GM18511 (cell line): ENCODE measurements at regions not wholly inside any gene's neighbourhood (a gene's known extent, or its start where the extent isn't known, plus 50 kb on each side); places are given as distances from the start of the nearest gene placed in this dataset.
"Not testable (repeated sequence)": the region's sequence is repeated elsewhere in the genome, so short reads cannot be mapped to it uniquely, and the experiment has no call there.

Source experiments
- ATAC-seq: cut with Tn5 transposase; IDR thresholded peaks from one replicate; pipeline ENCODE4 v1.9.1; 2021; ENCODE audit warnings: mild to moderate bottlenecking, moderate library complexity; ENCODE audit not compliant: unreplicated experiment

DNA sequence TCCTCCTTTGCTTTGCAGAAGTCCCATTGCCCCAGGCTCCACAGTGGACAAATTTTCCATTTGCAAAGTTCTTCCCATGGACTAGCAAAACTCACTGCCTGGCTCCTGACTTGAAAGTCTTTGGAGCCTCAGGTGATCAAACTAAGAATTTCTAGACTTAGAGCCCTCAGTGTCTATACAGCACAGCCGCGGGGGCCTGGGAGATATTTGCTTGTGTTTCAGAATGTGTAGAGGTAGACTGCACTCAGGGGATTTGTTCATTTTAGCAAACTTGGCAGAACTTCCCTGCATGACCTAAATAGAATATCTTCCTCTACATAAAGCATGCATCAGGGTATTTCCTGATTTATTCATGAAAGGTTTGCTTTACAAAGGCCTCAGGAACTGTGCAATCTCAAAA, 384.2 kb upstream of the ZNF462 start:
- ATAC-seq = no peak

- no peak for ATAC-seq
Observed at GRCh38 chr9:106479679-106480078, 383.3 kb upstream of the ZNF462 start.

- ATAC-seq = no peak
Observed at GRCh38 chr9:106481013-106481609, 381.9 kb upstream of the ZNF462 start.

GRCh38 chr9:106482733-106483132, 380.2 kb upstream of the ZNF462 start:
- ATAC-seq = peak; percentile 65

- ATAC-seq = no peak
Observed at GRCh38 chr9:106486685-106487084, 376.3 kb upstream of the ZNF462 start.

- no peak for ATAC-seq
Observed at GRCh38 chr9:106487266-106487665, 375.7 kb upstream of the ZNF462 start.

- ATAC-seq = not testable (repeated sequence)
Observed at GRCh38 chr9:106492126-106492525, 370.8 kb upstream of the ZNF462 start.

- ATAC-seq = no peak
Observed at GRCh38 chr9:106500171-106500570, 362.8 kb upstream of the ZNF462 start.

DNA sequence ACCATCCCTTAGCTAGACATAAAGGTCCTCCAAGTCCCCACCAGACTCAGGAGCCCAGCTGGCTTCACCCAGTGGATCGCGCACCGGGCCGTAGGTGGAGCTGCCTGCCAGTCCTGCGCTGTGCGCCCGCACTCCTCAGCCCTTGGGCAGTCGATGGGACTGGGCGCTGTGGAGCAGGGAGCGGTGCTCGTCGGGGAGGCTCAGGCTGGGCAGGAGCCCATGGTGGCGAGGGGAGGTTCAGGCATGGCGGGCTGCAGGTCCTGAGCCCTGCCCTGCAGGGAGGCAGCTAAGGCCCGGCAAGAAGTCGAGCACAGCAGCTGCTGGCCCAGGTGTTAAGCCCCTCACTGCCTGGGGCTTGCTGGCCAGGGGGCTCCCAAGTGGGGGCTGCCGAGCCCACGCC, 361.8 kb upstream of the ZNF462 start:
- ATAC-seq = not testable (repeated sequence)

- ATAC-seq = no peak
Observed at GRCh38 chr9:106502930-106503329, 360.0 kb upstream of the ZNF462 start.

- peak; percentile 62 for ATAC-seq
Observed at GRCh38 chr9:106503759-106504158, 359.2 kb upstream of the ZNF462 start.

GRCh38 chr9:106526716-106527204, 336.2 kb upstream of the ZNF462 start:
- no peak for ATAC-seq

- no peak for ATAC-seq
Observed at GRCh38 chr9:106528158-106528557, 334.8 kb upstream of the ZNF462 start.

DNA sequence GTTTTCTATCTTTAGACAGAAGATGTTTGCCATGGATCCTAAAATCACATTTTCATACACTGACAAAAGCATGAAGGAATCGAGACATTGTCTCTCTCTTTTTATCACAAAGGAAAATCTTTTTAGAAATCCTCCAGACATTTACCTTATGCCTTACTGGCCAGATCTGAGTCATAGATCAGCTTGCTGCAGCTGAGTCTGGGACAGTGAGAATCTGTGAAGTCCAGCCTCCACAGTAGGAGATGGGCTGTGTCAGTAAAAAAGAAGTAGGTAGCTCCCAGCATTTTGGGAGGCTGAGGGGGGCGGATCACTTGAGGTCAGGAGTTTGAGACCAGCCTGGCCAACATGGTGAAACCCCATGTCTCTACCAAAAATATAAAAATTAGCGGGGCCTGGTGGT, 333.4 kb upstream of the ZNF462 start:
- ATAC-seq = no peak

DNA sequence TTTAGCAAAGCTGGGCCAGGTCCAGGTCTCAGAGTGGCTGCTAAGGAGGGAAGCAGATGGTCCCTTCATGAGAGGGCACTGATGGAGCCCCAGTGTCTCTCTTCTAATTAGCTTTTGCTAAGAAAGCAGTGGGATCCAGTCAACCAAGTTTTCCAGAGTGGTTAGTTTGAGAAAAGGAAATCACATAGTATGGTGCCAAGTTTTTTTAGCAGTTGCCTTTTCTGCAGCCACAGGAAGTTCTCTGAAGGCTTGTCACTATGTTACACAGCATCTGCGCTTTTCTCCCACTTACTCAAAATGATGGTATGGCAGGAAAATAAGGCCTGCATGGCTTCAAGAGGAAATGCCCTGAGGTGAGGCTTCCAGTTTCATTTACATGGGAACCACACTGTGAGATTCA, 331.5 kb upstream of the ZNF462 start:
- no peak for ATAC-seq

GRCh38 chr9:106532306-106533015, 330.5 kb upstream of the ZNF462 start:
- ATAC-seq = no peak

- no peak for ATAC-seq
Observed at GRCh38 chr9:106534800-106535199, 328.2 kb upstream of the ZNF462 start.

DNA sequence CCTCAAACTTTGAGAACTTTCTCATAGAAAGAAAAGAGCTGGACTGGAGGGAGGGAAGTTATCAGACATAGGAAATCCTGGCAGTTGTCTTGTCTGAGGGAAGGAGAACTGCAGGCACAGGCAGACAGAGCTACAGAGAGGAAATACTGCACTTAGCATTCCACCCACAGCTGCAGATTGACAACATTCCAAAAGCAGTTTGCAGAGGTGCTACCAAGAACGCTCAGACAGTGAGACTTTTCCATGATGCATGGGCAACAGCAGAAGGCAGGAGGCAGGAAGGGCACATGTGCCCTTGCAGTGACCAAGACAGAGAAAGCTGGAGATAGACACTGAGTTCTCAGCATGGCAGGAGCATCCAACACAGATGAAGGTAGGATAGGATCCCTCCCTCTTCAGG, 327.5 kb upstream of the ZNF462 start:
- no peak for ATAC-seq

DNA sequence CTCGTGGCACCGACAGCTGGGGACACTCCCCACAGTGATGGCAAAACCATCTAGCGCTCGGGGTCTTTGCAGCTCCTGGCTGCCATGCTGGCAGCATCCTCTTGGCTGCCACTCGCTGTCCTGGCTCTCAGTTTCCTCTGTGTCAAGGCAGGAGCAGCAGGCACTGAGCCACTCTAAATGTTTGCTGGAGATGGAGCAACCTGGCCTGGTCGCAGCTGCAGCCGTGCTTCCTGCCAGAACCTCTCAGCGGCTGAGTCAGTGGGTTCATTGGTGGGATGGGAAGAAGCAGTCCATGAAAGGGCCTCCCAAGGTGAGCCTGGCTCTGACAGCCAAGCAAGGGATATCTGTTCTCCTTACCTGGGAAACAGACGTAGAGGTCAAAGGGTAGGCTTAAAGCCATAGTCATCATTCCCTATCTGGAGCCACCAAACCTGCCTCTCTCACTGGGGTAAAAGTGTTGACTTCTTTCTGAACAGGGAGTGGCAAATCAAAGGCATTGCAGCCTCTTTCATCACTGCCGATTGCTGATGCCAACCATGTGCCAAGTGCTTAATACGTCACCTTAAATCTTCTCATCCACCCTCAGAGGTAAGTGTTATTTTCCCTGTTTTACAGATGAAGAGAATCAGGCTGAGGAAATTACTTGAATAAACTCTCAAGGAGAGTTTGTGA, 304.8 kb upstream of the ZNF462 start:
- ATAC-seq = no peak

DNA sequence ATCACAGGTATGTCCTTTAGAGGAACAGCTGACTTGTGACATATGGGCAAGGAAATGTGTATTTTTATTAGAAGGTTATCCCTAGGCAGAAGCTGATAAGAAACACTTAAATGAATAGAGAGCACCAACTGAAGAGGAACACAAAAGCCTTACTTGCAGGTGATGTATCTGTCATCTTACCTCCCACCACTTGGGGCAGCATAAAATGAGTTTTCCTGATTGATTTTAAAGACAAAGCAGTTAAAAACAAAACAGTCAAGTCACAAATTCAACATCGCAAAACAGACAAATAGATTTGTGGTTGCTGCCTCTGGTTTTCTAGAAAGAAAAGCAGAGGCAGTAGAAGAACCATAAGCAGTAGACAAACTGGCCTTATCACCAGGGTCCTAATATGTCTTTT, 302.4 kb upstream of the ZNF462 start:
- ATAC-seq = no peak

DNA sequence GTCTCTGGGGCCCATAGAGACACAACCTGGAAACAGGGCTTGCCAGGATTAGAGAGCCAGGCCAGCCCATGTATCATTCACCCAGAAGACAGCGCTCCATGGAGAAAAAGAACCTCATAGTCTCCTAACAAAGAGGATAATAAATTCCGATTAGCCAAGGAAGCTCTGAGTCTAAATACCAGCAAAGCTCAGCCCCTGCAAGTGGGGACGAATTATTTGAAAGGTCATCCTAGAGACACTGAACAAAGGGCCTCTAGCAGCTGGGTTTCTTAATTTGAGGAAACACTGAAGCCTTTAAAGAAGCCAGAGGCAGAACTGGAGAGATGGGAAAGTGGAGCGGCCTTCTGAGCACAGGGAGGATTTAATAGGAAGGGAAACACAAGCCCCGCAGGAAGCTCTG, 287.1 kb upstream of the ZNF462 start:
- ATAC-seq = no peak

- ATAC-seq = no peak
Observed at GRCh38 chr9:106576232-106576760, 286.7 kb upstream of the ZNF462 start.
